ENCODE measurements at regions not wholly inside any gene's neighbourhood (a gene's known extent, or its start where the extent isn't known, plus 50 kb on each side); places are given as distances from the start of the nearest gene placed in this dataset.

- TF ChIP-seq ATF3 (CRISPR knock-in tag; conservative IDR thresholded peaks at IDR 0.05) (no peak), CTCF (IDR thresholded peaks at IDR 0.05) (no peak), CREB1 (CRISPR knock-in tag; IDR thresholded peaks at IDR 0.05) (no peak), AFF4 (CRISPR knock-in tag; IDR thresholded peaks at IDR 0.05; ENCODE audit: borderline replicate concordance) (no peak), NFE2L1 (CRISPR knock-in tag; IDR thresholded peaks at IDR 0.05) (no peak), ZNF121 (CRISPR knock-in tag; IDR thresholded peaks at IDR 0.05) (no peak), TEAD1 (CRISPR knock-in tag; IDR thresholded peaks at IDR 0.05) (no peak), E2F1 (CRISPR knock-in tag; IDR thresholded peaks at IDR 0.05) (no peak)
- TF ChIP-seq, protein P1, sequence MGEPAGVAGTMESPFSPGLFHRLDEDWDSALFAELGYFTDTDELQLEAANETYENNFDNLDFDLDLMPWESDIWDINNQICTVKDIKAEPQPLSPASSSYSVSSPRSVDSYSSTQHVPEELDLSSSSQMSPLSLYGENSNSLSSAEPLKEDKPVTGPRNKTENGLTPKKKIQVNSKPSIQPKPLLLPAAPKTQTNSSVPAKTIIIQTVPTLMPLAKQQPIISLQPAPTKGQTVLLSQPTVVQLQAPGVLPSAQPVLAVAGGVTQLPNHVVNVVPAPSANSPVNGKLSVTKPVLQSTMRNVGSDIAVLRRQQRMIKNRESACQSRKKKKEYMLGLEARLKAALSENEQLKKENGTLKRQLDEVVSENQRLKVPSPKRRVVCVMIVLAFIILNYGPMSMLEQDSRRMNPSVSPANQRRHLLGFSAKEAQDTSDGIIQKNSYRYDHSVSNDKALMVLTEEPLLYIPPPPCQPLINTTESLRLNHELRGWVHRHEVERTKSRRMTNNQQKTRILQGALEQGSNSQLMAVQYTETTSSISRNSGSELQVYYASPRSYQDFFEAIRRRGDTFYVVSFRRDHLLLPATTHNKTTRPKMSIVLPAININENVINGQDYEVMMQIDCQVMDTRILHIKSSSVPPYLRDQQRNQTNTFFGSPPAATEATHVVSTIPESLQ (CRISPR knock-in tag; IDR thresholded peaks at IDR 0.05) = no peak
- TF ChIP-seq, protein P2, sequence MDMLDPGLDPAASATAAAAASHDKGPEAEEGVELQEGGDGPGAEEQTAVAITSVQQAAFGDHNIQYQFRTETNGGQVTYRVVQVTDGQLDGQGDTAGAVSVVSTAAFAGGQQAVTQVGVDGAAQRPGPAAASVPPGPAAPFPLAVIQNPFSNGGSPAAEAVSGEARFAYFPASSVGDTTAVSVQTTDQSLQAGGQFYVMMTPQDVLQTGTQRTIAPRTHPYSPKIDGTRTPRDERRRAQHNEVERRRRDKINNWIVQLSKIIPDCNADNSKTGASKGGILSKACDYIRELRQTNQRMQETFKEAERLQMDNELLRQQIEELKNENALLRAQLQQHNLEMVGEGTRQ (CRISPR knock-in tag; IDR thresholded peaks at IDR 0.05) = no peak
Observed at GRCh38 chr4:159594576-159594975, 491.7 kb downstream of the RAPGEF2 start.

Data from WTC11 (cell line).